K562 (cell line): ENCODE measurements at regions not wholly inside any gene's neighbourhood (a gene's known extent, or its start where the extent isn't known, plus 50 kb on each side); places are given as distances from the start of the nearest gene placed in this dataset.

Source experiments
- ATAC-seq: fragments of 200-7000 bp; cut with Tn5 transposase; 3 replicates; pipeline ENCODE4 v1.9.1; 2020; ENCODE audit warnings: moderate library complexity
- BruUV-seq: library from RNA; stranded (reverse); fragments of 400-500 nt; replicated peaks from 2 replicates; lab custom pipeline; 2021; lab: Mats Ljungman, UMichigan
- CTCF ChIA-PET: fragments of 300-600 bp; formaldehyde crosslinking; extraction: SDS; loops from one replicate; lab custom pipeline; 2021; ENCODE audit warnings: low intra/inter-chr PET ratio; lab: Yijun Ruan, JAX
- POLR2A ChIA-PET: fragments of 300-600, 350-650 bp; sonication (Branson Sonifier 250); formaldehyde crosslinking; extraction: SDS; loops from one replicate; lab custom pipeline; 2021; ENCODE audit warnings: antibody characterized with exemption, inconsistent platforms; lab: Yijun Ruan, JAX
- DNase-seq, 4 experiments: peaks; one replicate each; pipeline versions ENCODE4 v3.0.0 to v3.0.0-alpha.2; 2011 to 2018; ENCODE audit warnings: low spot score in 3 of 4, mixed read lengths in 3 of 4; ENCODE audit errors: extremely low read depth in 1 of 4
- FAIRE-seq: peaks from 2 replicates; lab custom pipeline; 2011; peaks lifted over from hg19 to GRCh38; lab: Jason Lieb, UNC
- H2AFZ ChIP-seq: 2 replicates; pipeline ENCODE4 v1.6.0; 2011; ENCODE audit warnings: low read depth, low read length, control low read depth, inconsistent platforms
- H3K27ac ChIP-seq: fragments of 200-600 bp; 3 replicates; pipeline ENCODE4 v1.8.0; 2011; ENCODE audit warnings: low read depth, mild to moderate bottlenecking, control low read depth, inconsistent platforms, low read length, moderate library complexity, mixed read lengths; ENCODE audit errors: extremely low read depth
- H3K27me3 ChIP-seq, 2 experiments: fragments of 300-600 bp in 1 of 2; 2 replicates in 1 of 2; 3 replicates in 1 of 2; pipeline versions ENCODE4 v1.6.0 to v1.8.0; 2011; ENCODE audit warnings: inconsistent platforms in 2 of 2, low read length in 2 of 2, mild to moderate bottlenecking in 1 of 2, mixed read lengths in 1 of 2, moderate library complexity in 1 of 2; ENCODE audit not compliant: control insufficient read depth in 2 of 2, insufficient read depth in 2 of 2
- H3K36me3 ChIP-seq: fragments of 300-600 bp; 3 replicates; pipeline ENCODE4 v1.8.0; 2011; ENCODE audit warnings: mild to moderate bottlenecking, low read length, inconsistent platforms; ENCODE audit not compliant: control insufficient read depth, insufficient read depth
- H3K4me1 ChIP-seq, 2 experiments: fragments of 200-600 bp in 1 of 2; replicated peaks in 1 of 2; 2 replicates in 1 of 2; 3 replicates in 1 of 2; pipeline versions ENCODE4 v1.5.1 to v1.8.0; 2011; ENCODE audit warnings: inconsistent platforms in 2 of 2, low read length in 2 of 2, mild to moderate bottlenecking in 1 of 2, mixed read lengths in 1 of 2, moderate library complexity in 1 of 2; ENCODE audit not compliant: control insufficient read depth in 2 of 2, insufficient read depth in 2 of 2
- H3K4me2 ChIP-seq: 2 replicates; pipeline ENCODE4 v1.6.1; 2011; ENCODE audit warnings: low read length, control low read depth, inconsistent platforms, mixed read lengths; ENCODE audit not compliant: insufficient read depth
- H3K4me3 ChIP-seq: fragments of 200-600 bp; sonication (generic), shearing (Covaris generic); 2 replicates; pipeline ENCODE4 v1.5.1; 2016; ENCODE audit warnings: control low read depth, inconsistent platforms
- H3K79me2 ChIP-seq: fragments of 200-600 bp; 3 replicates; pipeline ENCODE4 v1.8.0; 2011; ENCODE audit warnings: low read length, inconsistent platforms; ENCODE audit not compliant: control insufficient read depth, insufficient read depth
- H3K9ac ChIP-seq, 2 experiments: 2 replicates each; pipeline versions ENCODE4 v1.6.0 to v1.6.1; 2011; ENCODE audit warnings: low read depth in 2 of 2, low read length in 2 of 2, control low read depth in 1 of 2, inconsistent platforms in 1 of 2, mild to moderate bottlenecking in 1 of 2, mixed read lengths in 1 of 2; ENCODE audit not compliant: insufficient read depth in 1 of 2
- H3K9me1 ChIP-seq: one replicate; pipeline ENCODE4 v1.6.0; 2011; ENCODE audit warnings: inconsistent platforms, mild to moderate bottlenecking, low read length, moderate library complexity; ENCODE audit not compliant: control insufficient read depth, insufficient read depth
- H3K9me3 ChIP-seq: replicated peaks from 2 replicates; pipeline ENCODE4 v1.5.1; 2011; ENCODE audit warnings: low read depth, low read length, inconsistent platforms; ENCODE audit not compliant: control insufficient read depth, insufficient read depth
- H4K20me1 ChIP-seq: replicated peaks from 2 replicates; pipeline ENCODE4 v1.6.1; 2011; ENCODE audit warnings: low read length, inconsistent platforms, mixed read lengths; ENCODE audit not compliant: control insufficient read depth, insufficient read depth
- CBFA2T2 ChIP-seq: fragments of 450-650 bp; conservative IDR thresholded peaks from 2 replicates; pipeline ENCODE4 v1.6.1; 2017; ENCODE audit warnings: mild to moderate bottlenecking
- ETV5 ChIP-seq: sonication (generic); formaldehyde crosslinking; IDR thresholded peaks from 2 replicates; pipeline ENCODE4 v1.4.0; 2020; ENCODE audit warnings: low read depth, mild to moderate bottlenecking, missing genetic modification reagents
- KAT2B ChIP-seq: IDR thresholded peaks from one replicate; pipeline ENCODE4 v1.6.1; 2012; ENCODE audit warnings: low read depth, mild to moderate bottlenecking, control low read depth, inconsistent platforms, low read length, moderate library complexity
- KLF16 ChIP-seq: IDR thresholded peaks from 2 replicates; pipeline ENCODE4 v1.6.1; 2016; ENCODE audit warnings: antibody characterized with exemption
- SIN3B ChIP-seq: fragments of 450-650 bp; IDR thresholded peaks from 2 replicates; pipeline ENCODE4 v1.6.1; 2017; ENCODE audit warnings: low read depth, mild to moderate bottlenecking, moderate library complexity
- SP2 ChIP-seq: IDR thresholded peaks from 2 replicates; pipeline ENCODE4 v1.6.1; 2011; ENCODE audit warnings: mild to moderate bottlenecking, low read depth, low read length, moderate library complexity; ENCODE audit not compliant: poor library complexity, severe bottlenecking; ENCODE audit errors: extremely low read depth
- THRAP3 ChIP-seq: fragments of 450-650 bp; IDR thresholded peaks from 2 replicates; pipeline ENCODE4 v1.6.1; 2016; ENCODE audit warnings: mild to moderate bottlenecking, inconsistent platforms, borderline replicate concordance
- ZNF174 ChIP-seq: fragments of 250-450 bp; sonication (Bioruptor Pico); IDR thresholded peaks from 2 replicates; pipeline ENCODE4 v1.4.0; 2020; ENCODE audit warnings: mild to moderate bottlenecking
- ZNF212 ChIP-seq: fragments of 450-650 bp; formaldehyde crosslinking; IDR thresholded peaks from 2 replicates; pipeline ENCODE4 v1.4.0; 2020; ENCODE audit warnings: mild to moderate bottlenecking
- WGBS: fragments of 100-300 bp; shearing (Covaris generic); methylation state at CpG from one replicate; pipeline ENCODE4 v1.1.6; 2016; ENCODE audit warnings: low coverage, mixed read lengths; ENCODE audit not compliant: insufficient coverage; ENCODE audit errors: missing lambda C conversion rate; 5-methylcytosine and 5-hydroxymethylcytosine counted together
- in situ Hi-C: fragments of 300-500 bp; cut with MboI; formaldehyde crosslinking; loops from 4 replicates; pipeline ENCODE4 v1.15.0; 2018; ENCODE audit warnings: inconsistent platforms, mixed read lengths
- intact Hi-C: fragments of 100-400 bp; cut with micrococcal nuclease; formaldehyde crosslinking; loops from 2 replicates; pipeline ENCODE4 v1.14.2; 2022
- TF ChIP-seq, protein P1 (sequence below): sonication (generic); formaldehyde crosslinking; IDR thresholded peaks from 2 replicates; pipeline ENCODE4 v1.8.1; 2023; ENCODE audit warnings: mild to moderate bottlenecking, missing genetic modification reagents, moderate library complexity
- TF ChIP-seq, protein P2 (sequence below), 2 experiments: IDR thresholded peaks; 2 replicates each; pipeline ENCODE4 v1.6.1; 2012; ENCODE audit warnings: improper control_type of control experiment in 2 of 2, low read depth in 2 of 2, low read length in 2 of 2, borderline replicate concordance in 1 of 2
- TF ChIP-seq, protein P3 (sequence below): sonication (generic); formaldehyde crosslinking; IDR thresholded peaks from 2 replicates; pipeline ENCODE4 v1.9.0; 2022; ENCODE audit warnings: mild to moderate bottlenecking, missing genetic modification reagents
- TF ChIP-seq, protein P4 (sequence below): fragments of 250-450 bp; sonication (Bioruptor Pico); IDR thresholded peaks from 2 replicates; pipeline ENCODE4 v1.4.0; 2020; ENCODE audit warnings: mild to moderate bottlenecking, moderate library complexity

GRCh38 chr2:234626566-234627130 lies 129.8 kb upstream of the ARL4C start:
- Histone ChIP-seq H2AFZ (no peak overlapping the region), H3K9ac (no peak overlapping the region), H4K20me1 (no peaks in the 10 kb centered on the region), H3K9me3 (no peaks in the 10 kb centered on the region), H3K79me2 (no peaks in the 10 kb centered on the region), H3K4me2 (no peak overlapping the region), H3K9me1 (no peaks in the 10 kb centered on the region), H3K36me3 (no peaks in the 10 kb centered on the region), H3K4me3 (no peak overlapping the region), H3K27ac (no peak overlapping the region), H3K27me3 (no peaks in the 10 kb centered on the region), H3K4me1 (no peaks in the 10 kb centered on the region)
- ChIA-PET POLR2A (no interaction called here), CTCF (no interaction called here)
- TF ChIP-seq, protein P1, sequence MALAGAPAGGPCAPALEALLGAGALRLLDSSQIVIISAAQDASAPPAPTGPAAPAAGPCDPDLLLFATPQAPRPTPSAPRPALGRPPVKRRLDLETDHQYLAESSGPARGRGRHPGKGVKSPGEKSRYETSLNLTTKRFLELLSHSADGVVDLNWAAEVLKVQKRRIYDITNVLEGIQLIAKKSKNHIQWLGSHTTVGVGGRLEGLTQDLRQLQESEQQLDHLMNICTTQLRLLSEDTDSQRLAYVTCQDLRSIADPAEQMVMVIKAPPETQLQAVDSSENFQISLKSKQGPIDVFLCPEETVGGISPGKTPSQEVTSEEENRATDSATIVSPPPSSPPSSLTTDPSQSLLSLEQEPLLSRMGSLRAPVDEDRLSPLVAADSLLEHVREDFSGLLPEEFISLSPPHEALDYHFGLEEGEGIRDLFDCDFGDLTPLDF: no peak
- no peak for TF ChIP-seq KAT2B
- no peak for TF ChIP-seq CBFA2T2
- TF ChIP-seq ZNF212 (CRISPR knock-in tag): no peak
- TF ChIP-seq, protein P2, sequence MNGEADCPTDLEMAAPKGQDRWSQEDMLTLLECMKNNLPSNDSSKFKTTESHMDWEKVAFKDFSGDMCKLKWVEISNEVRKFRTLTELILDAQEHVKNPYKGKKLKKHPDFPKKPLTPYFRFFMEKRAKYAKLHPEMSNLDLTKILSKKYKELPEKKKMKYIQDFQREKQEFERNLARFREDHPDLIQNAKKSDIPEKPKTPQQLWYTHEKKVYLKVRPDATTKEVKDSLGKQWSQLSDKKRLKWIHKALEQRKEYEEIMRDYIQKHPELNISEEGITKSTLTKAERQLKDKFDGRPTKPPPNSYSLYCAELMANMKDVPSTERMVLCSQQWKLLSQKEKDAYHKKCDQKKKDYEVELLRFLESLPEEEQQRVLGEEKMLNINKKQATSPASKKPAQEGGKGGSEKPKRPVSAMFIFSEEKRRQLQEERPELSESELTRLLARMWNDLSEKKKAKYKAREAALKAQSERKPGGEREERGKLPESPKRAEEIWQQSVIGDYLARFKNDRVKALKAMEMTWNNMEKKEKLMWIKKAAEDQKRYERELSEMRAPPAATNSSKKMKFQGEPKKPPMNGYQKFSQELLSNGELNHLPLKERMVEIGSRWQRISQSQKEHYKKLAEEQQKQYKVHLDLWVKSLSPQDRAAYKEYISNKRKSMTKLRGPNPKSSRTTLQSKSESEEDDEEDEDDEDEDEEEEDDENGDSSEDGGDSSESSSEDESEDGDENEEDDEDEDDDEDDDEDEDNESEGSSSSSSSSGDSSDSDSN (IDR thresholded peaks at IDR 0.05; ENCODE audit: borderline replicate concordance in 1 of 2, low read depth in 2 of 2, low read length in 2 of 2): no peak
- no peak for TF ChIP-seq ZNF174 (CRISPR knock-in tag)
- TF ChIP-seq, protein P3, sequence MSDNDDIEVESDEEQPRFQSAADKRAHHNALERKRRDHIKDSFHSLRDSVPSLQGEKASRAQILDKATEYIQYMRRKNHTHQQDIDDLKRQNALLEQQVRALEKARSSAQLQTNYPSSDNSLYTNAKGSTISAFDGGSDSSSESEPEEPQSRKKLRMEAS (CRISPR knock-in tag): no peak
- no peak for TF ChIP-seq SIN3B
- TF ChIP-seq, protein P4, sequence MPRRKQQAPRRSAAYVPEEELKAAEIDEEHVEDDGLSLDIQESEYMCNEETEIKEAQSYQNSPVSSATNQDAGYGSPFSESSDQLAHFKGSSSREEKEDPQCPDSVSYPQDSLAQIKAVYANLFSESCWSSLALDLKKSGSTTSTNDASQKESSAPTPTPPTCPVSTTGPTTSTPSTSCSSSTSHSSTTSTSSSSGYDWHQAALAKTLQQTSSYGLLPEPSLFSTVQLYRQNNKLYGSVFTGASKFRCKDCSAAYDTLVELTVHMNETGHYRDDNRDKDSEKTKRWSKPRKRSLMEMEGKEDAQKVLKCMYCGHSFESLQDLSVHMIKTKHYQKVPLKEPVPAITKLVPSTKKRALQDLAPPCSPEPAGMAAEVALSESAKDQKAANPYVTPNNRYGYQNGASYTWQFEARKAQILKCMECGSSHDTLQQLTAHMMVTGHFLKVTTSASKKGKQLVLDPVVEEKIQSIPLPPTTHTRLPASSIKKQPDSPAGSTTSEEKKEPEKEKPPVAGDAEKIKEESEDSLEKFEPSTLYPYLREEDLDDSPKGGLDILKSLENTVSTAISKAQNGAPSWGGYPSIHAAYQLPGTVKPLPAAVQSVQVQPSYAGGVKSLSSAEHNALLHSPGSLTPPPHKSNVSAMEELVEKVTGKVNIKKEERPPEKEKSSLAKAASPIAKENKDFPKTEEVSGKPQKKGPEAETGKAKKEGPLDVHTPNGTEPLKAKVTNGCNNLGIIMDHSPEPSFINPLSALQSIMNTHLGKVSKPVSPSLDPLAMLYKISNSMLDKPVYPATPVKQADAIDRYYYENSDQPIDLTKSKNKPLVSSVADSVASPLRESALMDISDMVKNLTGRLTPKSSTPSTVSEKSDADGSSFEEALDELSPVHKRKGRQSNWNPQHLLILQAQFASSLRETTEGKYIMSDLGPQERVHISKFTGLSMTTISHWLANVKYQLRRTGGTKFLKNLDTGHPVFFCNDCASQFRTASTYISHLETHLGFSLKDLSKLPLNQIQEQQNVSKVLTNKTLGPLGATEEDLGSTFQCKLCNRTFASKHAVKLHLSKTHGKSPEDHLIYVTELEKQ: no peak
- TF ChIP-seq THRAP3: no peak
- TF ChIP-seq KLF16: no peak
- TF ChIP-seq ETV5 (CRISPR knock-in tag): no peak
- TF ChIP-seq SP2: no peak
- DNase-seq: no peak
- in situ Hi-C loops: no loop called here
- intact Hi-C loops: no loop called here
- 0% methylated on average over 5 of the region's 7 CpGs for WGBS
- no peak for ATAC-seq
- no peak for FAIRE-seq
- no TSS peak for BruUV-seq
